ENCODE measurements at regions not wholly inside any gene's neighbourhood (a gene's known extent, or its start where the extent isn't known, plus 50 kb on each side); places are given as distances from the start of the nearest gene placed in this dataset.

DNA sequence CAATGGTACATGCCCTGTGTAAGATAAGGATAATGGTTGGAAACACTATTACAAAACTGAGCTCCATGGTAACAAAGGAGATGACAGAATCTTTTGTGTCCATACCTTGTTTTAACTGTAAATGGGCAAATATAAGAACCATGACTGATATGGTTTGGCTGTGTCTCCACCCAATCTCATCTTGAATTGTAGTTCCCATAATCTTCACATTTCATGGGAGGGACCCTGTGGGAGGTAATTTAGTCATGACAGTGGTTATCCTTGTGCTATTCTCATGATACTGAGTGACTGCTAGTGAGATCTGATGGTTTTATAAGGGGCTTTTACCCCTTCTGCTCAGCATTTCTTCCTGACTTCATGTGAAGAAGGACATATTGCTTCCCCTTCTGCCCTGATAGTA lies 211.7 kb upstream of the RGPD4 start:
- no TSS peak for BruUV-seq (replicated peaks)
- Mint-ChIP-seq H3K9me3 (ENCODE audit: unreplicated experiment) (no peaks in the 10 kb centered on the region), H3K27me3 (ENCODE audit: insufficient read depth, unreplicated experiment) (no peaks in the 10 kb centered on the region), H3K27ac (ENCODE audit: low read depth, unreplicated experiment) (no peak overlapping the region), H3K4me1 (ENCODE audit: insufficient read depth, unreplicated experiment) (no peaks in the 10 kb centered on the region), H3K36me3 (ENCODE audit: insufficient read depth, unreplicated experiment) (no peaks in the 10 kb centered on the region), H3K4me3 (ENCODE audit: unreplicated experiment) (no peak overlapping the region)
- CTCF ChIA-PET = no interaction called here
- POLR2A ChIA-PET = no interaction called here
- TF ChIP-seq, protein P1, sequence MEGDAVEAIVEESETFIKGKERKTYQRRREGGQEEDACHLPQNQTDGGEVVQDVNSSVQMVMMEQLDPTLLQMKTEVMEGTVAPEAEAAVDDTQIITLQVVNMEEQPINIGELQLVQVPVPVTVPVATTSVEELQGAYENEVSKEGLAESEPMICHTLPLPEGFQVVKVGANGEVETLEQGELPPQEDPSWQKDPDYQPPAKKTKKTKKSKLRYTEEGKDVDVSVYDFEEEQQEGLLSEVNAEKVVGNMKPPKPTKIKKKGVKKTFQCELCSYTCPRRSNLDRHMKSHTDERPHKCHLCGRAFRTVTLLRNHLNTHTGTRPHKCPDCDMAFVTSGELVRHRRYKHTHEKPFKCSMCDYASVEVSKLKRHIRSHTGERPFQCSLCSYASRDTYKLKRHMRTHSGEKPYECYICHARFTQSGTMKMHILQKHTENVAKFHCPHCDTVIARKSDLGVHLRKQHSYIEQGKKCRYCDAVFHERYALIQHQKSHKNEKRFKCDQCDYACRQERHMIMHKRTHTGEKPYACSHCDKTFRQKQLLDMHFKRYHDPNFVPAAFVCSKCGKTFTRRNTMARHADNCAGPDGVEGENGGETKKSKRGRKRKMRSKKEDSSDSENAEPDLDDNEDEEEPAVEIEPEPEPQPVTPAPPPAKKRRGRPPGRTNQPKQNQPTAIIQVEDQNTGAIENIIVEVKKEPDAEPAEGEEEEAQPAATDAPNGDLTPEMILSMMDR (IDR thresholded peaks at IDR 0.05; ENCODE audit: unreplicated experiment) = no peak
- intact Hi-C loops (cut with micrococcal nuclease) = no loop called here
- DNase-seq (ENCODE audit: unreplicated experiment) = no peak

DNA sequence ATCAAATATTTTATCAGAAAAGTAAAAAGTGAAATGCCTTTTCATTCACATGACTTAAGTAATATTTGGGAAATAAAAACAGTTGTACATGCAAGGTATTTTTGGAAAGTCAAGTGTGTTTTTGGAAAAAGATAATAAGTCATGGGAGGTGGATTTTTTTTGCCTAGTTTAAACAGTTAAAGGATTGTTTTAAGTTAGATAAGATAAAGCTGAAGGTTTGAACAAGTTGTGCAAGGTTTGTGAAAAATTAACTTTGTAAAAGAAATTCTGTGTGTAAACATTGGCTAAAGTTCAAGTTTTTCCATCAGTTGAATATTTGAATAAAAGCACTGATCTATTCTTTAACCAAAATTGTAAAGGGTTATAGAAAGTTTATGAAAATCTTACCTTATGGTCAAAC lies 207.9 kb upstream of the RGPD4 start:
- Mint-ChIP-seq H3K4me1 (ENCODE audit: insufficient read depth, unreplicated experiment) (no peaks in the 10 kb centered on the region), H3K4me3 (ENCODE audit: unreplicated experiment) (no peak overlapping the region), H3K9me3 (ENCODE audit: unreplicated experiment) (no peaks in the 10 kb centered on the region), H3K27me3 (ENCODE audit: insufficient read depth, unreplicated experiment) (no peaks in the 10 kb centered on the region), H3K36me3 (ENCODE audit: insufficient read depth, unreplicated experiment) (no peaks in the 10 kb centered on the region), H3K27ac (ENCODE audit: low read depth, unreplicated experiment) (no peak overlapping the region)
- CTCF ChIA-PET = no interaction called here
- no TSS peak for BruUV-seq (replicated peaks)
- TF ChIP-seq, protein P1 (IDR thresholded peaks at IDR 0.05; ENCODE audit: unreplicated experiment) = no peak
- POLR2A ChIA-PET = no interaction called here
- intact Hi-C loops (cut with micrococcal nuclease) = no loop called here
- no peak for DNase-seq (ENCODE audit: unreplicated experiment)

DNA sequence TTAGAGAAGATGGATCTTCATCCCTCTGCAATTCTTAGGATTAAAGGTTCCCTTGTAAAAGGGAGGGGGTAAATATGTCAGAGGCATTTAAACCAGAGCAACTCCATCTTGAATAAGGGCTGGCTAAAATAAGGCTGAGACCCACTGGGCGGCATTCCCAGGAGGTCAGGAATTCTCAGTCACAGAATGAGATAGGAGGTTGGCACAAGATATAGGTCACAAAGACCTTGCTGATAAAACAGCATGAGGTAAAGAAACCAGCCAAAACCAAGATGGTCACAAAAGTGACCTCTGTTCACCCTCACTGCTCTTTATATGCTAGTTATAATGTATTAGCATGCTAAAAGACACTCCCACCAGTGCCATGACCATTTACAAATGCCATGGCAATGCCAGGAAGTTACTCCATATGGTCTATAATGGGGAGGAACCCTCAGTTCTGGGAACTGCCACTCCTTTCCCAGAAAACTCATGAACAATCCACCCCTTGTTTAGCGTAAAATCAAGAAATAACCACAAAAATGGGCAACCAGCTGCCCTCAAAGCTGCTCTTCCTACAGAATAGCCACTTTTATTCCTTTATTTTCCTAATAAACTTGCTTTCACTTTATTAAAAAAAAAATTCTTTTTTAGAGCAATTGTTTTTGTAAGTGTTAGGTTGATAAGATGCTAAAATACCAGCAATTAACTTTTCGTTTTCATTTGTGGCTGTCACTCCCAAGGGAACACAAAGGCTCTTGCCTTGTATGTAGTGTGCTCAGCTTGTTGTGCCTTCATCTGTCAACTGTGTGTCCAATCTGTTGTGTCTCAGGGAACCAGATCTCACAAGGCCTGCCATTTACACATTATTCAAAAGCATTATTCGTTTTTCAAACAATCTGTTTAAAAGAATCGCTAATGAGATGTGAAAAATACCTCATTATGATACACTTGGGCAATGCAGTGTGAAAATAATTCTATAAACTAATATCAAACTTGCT lies 205.2 kb upstream of the RGPD4 start:
- H3K27me3 Mint-ChIP-seq (ENCODE audit: insufficient read depth, unreplicated experiment) = no peaks in the 10 kb centered on the region
- no peaks in the 10 kb centered on the region for H3K9me3 Mint-ChIP-seq (ENCODE audit: unreplicated experiment)
- no peak overlapping the region for H3K27ac Mint-ChIP-seq (ENCODE audit: low read depth, unreplicated experiment)
- intact Hi-C loops (cut with micrococcal nuclease) = no loop called here
- CTCF ChIA-PET = interaction anchor here (0.6 to 0.7 kb wide), 4 partner anchors 12 to 250 kb away, joined by 3 read pairs; no protein-coding TSS in a partner anchor
- POLR2A ChIA-PET = no interaction called here
- no peaks in the 10 kb centered on the region for H3K4me1 Mint-ChIP-seq (ENCODE audit: insufficient read depth, unreplicated experiment)
- TF ChIP-seq, protein P1 (IDR thresholded peaks at IDR 0.05; ENCODE audit: unreplicated experiment) = no peak
- DNase-seq (ENCODE audit: unreplicated experiment) = no peak
- BruUV-seq (replicated peaks) = no TSS peak
- no peak overlapping the region for H3K4me3 Mint-ChIP-seq (ENCODE audit: unreplicated experiment)
- no peaks in the 10 kb centered on the region for H3K36me3 Mint-ChIP-seq (ENCODE audit: insufficient read depth, unreplicated experiment)

DNA sequence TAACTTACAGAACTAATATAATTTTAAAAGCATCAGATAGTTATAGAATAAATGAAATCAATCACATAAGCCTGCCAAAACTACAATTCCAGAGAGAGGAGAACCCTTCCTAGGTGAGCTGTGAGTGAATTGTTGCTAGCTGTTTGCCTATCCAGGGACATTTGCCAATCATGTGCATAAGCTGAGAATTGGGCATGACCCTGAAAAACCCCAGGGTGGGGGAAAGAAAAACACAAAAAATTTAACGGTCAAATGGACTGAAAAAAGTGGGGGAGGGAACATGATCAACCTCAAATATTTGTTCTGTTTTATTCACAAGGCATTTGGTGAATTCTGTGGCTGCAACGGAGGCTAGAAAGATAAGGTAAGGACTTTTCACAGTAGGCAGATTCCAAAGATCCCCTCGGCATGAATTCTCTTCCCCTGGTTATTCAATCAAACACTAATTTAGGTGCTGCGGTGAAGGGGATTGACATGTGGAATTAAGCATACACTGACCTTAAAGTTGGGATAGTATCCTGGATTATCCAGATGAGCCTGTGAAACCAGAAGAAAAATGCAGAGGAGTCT lies 203.9 kb upstream of the RGPD4 start:
- Mint-ChIP-seq H3K9me3 (ENCODE audit: unreplicated experiment) (no peaks in the 10 kb centered on the region), H3K4me1 (ENCODE audit: insufficient read depth, unreplicated experiment) (no peaks in the 10 kb centered on the region), H3K27me3 (ENCODE audit: insufficient read depth, unreplicated experiment) (no peaks in the 10 kb centered on the region), H3K27ac (ENCODE audit: low read depth, unreplicated experiment) (no peak overlapping the region), H3K36me3 (ENCODE audit: insufficient read depth, unreplicated experiment) (no peaks in the 10 kb centered on the region), H3K4me3 (ENCODE audit: unreplicated experiment) (no peak overlapping the region)
- TF ChIP-seq, protein P1 (IDR thresholded peaks at IDR 0.05; ENCODE audit: unreplicated experiment) = no peak
- ChIA-PET POLR2A (no interaction called here), CTCF (interaction anchor here (0.7 kb wide), 1 partner anchor 894 kb away, joined by 3 read pairs; no protein-coding TSS in a partner anchor)
- no TSS peak for BruUV-seq (replicated peaks)
- DNase-seq (ENCODE audit: unreplicated experiment) = no peak
- intact Hi-C loops (cut with micrococcal nuclease) = no loop called here

Measured in MCF 10A (cell line).